ENCODE measurements at regions not wholly inside any gene's neighbourhood (a gene's known extent, or its start where the extent isn't known, plus 50 kb on each side); places are given as distances from the start of the nearest gene placed in this dataset.

GRCh38 chr11:121844016-121844415 lies 272.0 kb downstream of the BLID start:
- DNase-seq: no peak

GRCh38 chr11:121842192-121842585 lies 273.8 kb downstream of the BLID start:
- DNase-seq: no peak

- no peak for DNase-seq
These were observed 274.4 kb downstream of the BLID start for GRCh38 chr11:121841487-121842191.

DNA sequence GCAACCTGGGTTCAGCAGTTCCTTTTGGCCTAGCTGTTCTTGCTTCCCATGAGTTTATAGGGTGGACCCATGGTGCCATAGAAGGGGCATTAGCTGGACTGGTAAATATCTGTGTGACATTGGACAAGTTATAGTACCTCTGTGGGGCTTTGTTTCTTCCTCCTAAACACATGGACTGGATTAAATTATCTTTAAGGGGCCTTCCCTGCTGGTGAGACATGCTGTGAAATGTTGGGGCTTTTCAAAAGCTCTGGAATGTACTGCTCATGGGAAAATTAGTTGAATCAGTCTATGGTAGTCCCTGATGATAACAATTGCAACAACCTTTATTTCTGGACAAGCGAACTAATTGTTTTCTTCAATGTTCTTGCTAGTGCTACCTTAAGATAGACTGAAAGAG lies 276.2 kb downstream of the BLID start:
- no peak for DNase-seq

- no peak for DNase-seq
These were observed 277.4 kb downstream of the BLID start for GRCh38 chr11:121838571-121838970.

DNA sequence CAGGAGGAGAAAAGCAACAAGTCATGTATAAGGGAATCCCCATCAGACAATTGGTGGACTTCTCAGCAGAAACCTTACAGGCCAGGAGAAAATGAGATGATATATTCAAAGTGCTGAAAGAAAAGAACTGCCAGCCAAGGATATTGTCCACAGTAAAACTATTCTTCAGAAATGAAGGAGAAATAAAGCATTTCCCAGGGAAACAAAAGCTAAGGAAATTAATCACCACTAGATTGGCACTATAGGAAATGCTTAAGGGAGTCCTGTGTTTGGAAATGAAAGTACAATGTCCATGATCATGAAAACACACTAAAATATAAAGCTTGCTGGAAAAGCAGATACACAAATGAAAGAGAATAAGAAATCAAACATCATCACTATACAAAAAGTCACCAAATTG lies 282.0 kb downstream of the BLID start:
- no peak for DNase-seq

DNA sequence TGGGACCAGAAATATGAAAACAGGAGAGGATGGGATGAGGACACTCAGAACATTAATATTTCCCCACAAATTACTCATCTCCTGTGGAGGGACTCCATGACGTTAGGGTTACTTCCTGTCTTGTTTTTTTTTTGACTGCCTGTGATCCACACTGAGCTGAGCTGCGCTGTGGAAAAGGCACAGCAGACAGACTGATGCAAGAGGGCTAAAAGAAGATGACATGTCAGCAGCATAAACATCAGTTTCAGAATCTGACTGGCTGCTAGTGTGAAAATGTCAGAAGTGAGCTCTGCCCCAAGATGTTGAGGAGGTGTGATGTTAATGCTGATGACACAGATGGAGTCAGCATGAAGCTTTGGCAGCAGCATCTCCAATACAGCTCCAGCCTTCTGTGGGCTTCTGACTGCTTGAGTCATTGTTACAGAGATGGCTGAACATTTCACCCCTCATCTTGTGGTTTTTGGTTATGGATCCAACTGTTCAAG lies 286.8 kb downstream of the BLID start:
- DNase-seq: no peak

GRCh38 chr11:121814962-121815361 lies 301.1 kb downstream of the BLID start:
- DNase-seq: no peak

GRCh38 chr11:121814296-121814695 lies 301.7 kb downstream of the BLID start:
- DNase-seq: no peak

- DNase-seq: no peak
These were observed 305.7 kb downstream of the BLID start for GRCh38 chr11:121810291-121810690.

- no peak for DNase-seq
These were observed 307.9 kb downstream of the BLID start for GRCh38 chr11:121808096-121808495.

DNA sequence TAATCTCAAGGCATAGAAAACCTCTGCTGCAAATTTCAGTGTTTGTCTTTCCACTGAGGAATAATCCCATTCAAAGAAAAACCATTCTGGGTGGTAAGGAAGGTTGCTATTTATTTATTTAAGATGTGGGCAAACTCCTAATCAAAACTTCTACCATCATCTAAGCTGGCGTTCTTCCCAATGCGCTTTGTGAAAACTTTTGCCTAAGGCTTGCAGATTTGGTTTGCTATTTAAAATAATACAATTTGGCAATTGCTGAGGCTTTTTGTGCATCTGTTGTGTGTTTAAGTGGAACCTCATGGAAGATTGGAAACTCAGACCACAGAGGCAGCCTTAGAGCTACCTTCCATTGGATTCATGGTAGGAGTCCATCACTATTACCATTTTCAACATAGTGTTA lies 309.0 kb downstream of the BLID start:
- no peak for DNase-seq

DNA sequence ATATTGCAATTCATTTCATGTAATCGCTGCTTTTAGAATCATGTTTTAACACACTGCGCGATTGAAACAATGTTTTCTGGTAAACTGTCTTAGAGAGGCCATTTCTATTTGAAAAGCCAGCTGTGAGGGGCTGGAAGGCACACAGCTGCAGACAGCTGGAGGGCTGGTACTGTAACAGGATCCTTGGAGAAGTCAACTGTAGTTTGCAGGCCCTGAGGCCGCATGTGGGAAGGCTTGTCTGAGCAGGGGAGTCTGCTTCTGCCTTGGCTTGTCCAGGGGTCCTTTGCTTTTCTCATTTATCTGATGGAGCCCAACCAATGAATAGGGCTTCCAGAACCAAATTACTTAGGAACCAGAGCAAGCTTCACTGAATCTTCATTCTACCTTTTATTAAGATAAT lies 313.5 kb downstream of the BLID start:
- DNase-seq: no peak

- DNase-seq: no peak
These were observed 314.2 kb downstream of the BLID start for GRCh38 chr11:121801781-121802180.

DNA sequence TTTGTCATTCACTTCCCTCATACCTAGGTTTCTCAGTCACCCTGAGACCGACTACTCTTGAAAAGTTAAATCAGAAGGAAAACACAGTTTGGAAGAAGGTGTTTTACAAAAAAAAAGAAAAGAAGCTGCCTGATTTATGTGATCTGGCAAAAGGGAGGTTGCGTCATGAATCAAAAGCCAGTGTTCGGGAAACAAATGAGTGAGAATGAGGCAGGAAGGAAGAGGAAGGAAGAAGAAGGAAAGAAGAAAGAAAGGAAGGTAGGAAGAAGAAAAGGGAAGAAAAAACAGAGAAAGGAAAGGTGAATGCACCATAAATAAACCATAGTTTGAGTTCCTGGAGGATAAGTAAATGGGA lies 314.6 kb downstream of the BLID start:
- no peak for DNase-seq

- no peak for DNase-seq
These were observed 315.2 kb downstream of the BLID start for GRCh38 chr11:121800731-121801393.

DNA sequence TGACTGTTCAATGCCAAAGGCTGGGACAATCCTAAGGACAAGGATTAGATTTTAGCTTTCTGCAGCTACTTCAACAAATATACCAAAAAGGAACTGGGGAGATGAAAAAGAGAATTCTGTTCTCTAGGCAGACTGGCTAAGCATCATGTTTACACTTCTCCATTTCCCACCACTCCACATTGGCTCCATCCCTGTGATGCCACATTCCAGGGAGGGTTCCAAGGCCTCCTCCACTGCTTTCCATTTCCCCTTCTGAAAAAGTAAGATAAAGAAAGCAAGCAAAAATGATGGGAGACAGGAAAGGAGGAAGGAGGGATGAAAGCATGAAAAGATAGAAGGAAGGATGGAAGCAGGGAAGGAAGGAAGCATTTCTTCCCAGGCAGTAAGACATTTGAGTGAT lies 315.8 kb downstream of the BLID start:
- DNase-seq: no peak

DNA sequence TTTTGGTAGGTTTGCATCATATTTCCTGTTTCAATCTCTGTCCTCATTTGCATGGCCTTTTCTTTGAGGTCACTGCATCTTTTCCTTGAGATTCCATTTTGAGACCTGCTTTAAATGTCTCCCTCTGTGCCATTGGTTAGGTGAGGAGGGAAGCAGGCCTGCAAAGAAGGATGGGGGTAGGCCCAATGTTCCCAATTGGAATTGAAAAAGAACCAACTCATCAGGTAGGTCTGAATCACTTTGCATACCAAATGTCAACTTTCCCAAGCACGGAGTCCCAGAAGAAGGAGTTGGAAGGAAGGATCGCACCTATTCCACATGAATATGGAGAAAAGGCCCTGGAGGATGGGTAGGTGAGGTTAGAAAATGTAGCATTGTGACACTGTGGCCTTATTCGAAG lies 318.5 kb downstream of the BLID start:
- no peak for DNase-seq

GRCh38 chr11:121795174-121795573 lies 320.8 kb downstream of the BLID start:
- DNase-seq: no peak

GRCh38 chr11:121794671-121795141 lies 321.3 kb downstream of the BLID start:
- DNase-seq: no peak

GRCh38 chr11:121793916-121794315 lies 322.1 kb downstream of the BLID start:
- no peak for DNase-seq

- no peak for DNase-seq
These were observed 322.7 kb downstream of the BLID start for GRCh38 chr11:121793291-121793690.

GRCh38 chr11:121792185-121792584 lies 323.8 kb downstream of the BLID start:
- no peak for DNase-seq

DNA sequence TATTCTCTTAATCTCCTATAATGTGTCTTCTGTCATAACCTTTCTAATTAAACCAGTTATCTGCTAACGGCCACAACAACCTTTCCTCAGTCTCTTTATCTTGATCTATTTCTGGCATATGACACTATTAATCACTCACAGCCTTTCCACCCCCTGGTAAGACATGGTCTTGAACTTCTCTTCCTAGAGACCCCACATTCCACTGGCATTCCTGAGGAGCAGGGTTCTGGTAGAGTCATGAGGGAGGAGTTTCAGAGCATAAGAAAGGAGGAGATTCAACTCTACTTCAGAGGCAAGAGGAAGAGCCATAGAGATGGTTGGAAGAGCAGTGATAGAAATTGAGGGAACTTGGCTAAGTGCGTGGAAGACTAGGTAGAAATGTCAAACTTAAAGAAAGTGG lies 325.6 kb downstream of the BLID start:
- DNase-seq: no peak

GRCh38 chr11:121780971-121781370 lies 328.2 kb upstream of the SORL1-AS1 start:
- no peak for DNase-seq
